ENCODE measurements at regions not wholly inside any gene's neighbourhood (a gene's known extent, or its start where the extent isn't known, plus 50 kb on each side); places are given as distances from the start of the nearest gene placed in this dataset.

GRCh38 chr13:111915104-111915551, 151.8 kb upstream of the SOX1 start:
- CTCF ChIA-PET = no interaction called here
- H3K27ac Mint-ChIP-seq (ENCODE audit: unreplicated experiment) = no peak overlapping the region
- no peaks in the 10 kb centered on the region for H3K4me1 Mint-ChIP-seq (ENCODE audit: low read depth, unreplicated experiment)
- no peaks in the 10 kb centered on the region for H3K36me3 Mint-ChIP-seq (ENCODE audit: insufficient read depth, unreplicated experiment)
- no peak overlapping the region for H3K4me3 Mint-ChIP-seq (ENCODE audit: low read depth, unreplicated experiment)
- no peak for DNase-seq
- no TSS peak for BruUV-seq (replicated peaks)
- no peaks in the 10 kb centered on the region for H3K9me3 Mint-ChIP-seq (ENCODE audit: low read depth, unreplicated experiment)
- intact Hi-C loops (cut with micrococcal nuclease; ENCODE audit: unreplicated experiment) = no loop called here
- H3K27me3 Mint-ChIP-seq (ENCODE audit: unreplicated experiment) = no peaks in the 10 kb centered on the region
- TF ChIP-seq, protein P1, sequence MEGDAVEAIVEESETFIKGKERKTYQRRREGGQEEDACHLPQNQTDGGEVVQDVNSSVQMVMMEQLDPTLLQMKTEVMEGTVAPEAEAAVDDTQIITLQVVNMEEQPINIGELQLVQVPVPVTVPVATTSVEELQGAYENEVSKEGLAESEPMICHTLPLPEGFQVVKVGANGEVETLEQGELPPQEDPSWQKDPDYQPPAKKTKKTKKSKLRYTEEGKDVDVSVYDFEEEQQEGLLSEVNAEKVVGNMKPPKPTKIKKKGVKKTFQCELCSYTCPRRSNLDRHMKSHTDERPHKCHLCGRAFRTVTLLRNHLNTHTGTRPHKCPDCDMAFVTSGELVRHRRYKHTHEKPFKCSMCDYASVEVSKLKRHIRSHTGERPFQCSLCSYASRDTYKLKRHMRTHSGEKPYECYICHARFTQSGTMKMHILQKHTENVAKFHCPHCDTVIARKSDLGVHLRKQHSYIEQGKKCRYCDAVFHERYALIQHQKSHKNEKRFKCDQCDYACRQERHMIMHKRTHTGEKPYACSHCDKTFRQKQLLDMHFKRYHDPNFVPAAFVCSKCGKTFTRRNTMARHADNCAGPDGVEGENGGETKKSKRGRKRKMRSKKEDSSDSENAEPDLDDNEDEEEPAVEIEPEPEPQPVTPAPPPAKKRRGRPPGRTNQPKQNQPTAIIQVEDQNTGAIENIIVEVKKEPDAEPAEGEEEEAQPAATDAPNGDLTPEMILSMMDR (IDR thresholded peaks at IDR 0.05; ENCODE audit: unreplicated experiment) = no peak

- no TSS peak for BruUV-seq (replicated peaks)
- CTCF ChIA-PET = no interaction called here
- no peak overlapping the region for H3K4me3 Mint-ChIP-seq (ENCODE audit: low read depth, unreplicated experiment)
- no peaks in the 10 kb centered on the region for H3K36me3 Mint-ChIP-seq (ENCODE audit: insufficient read depth, unreplicated experiment)
- TF ChIP-seq, protein P1 (IDR thresholded peaks at IDR 0.05; ENCODE audit: unreplicated experiment) = no peak
- no peaks in the 10 kb centered on the region for H3K9me3 Mint-ChIP-seq (ENCODE audit: low read depth, unreplicated experiment)
- H3K27ac Mint-ChIP-seq (ENCODE audit: unreplicated experiment) = no peak overlapping the region
- no peaks in the 10 kb centered on the region for H3K4me1 Mint-ChIP-seq (ENCODE audit: low read depth, unreplicated experiment)
- intact Hi-C loops (cut with micrococcal nuclease; ENCODE audit: unreplicated experiment) = no loop called here
- no peaks in the 10 kb centered on the region for H3K27me3 Mint-ChIP-seq (ENCODE audit: unreplicated experiment)
- no peak for DNase-seq
Observed at GRCh38 chr13:111916201-111916600, 150.7 kb upstream of the SOX1 start.

GRCh38 chr13:111917086-111917485, 149.9 kb upstream of the SOX1 start:
- no peak overlapping the region for H3K4me3 Mint-ChIP-seq (ENCODE audit: low read depth, unreplicated experiment)
- intact Hi-C loops (cut with micrococcal nuclease; ENCODE audit: unreplicated experiment) = no loop called here
- H3K9me3 Mint-ChIP-seq (ENCODE audit: low read depth, unreplicated experiment) = no peaks in the 10 kb centered on the region
- CTCF ChIA-PET = no interaction called here
- TF ChIP-seq, protein P1 (IDR thresholded peaks at IDR 0.05; ENCODE audit: unreplicated experiment) = no peak
- DNase-seq = no peak
- no peaks in the 10 kb centered on the region for H3K27me3 Mint-ChIP-seq (ENCODE audit: unreplicated experiment)
- no TSS peak for BruUV-seq (replicated peaks)
- H3K4me1 Mint-ChIP-seq (ENCODE audit: low read depth, unreplicated experiment) = no peaks in the 10 kb centered on the region
- H3K36me3 Mint-ChIP-seq (ENCODE audit: insufficient read depth, unreplicated experiment) = no peaks in the 10 kb centered on the region
- no peak overlapping the region for H3K27ac Mint-ChIP-seq (ENCODE audit: unreplicated experiment)

GRCh38 chr13:111917901-111918300, 149.0 kb upstream of the SOX1 start:
- H3K4me1 Mint-ChIP-seq (ENCODE audit: low read depth, unreplicated experiment) = no peaks in the 10 kb centered on the region
- no TSS peak for BruUV-seq (replicated peaks)
- no peak overlapping the region for H3K4me3 Mint-ChIP-seq (ENCODE audit: low read depth, unreplicated experiment)
- intact Hi-C loops (cut with micrococcal nuclease; ENCODE audit: unreplicated experiment) = no loop called here
- no peaks in the 10 kb centered on the region for H3K27me3 Mint-ChIP-seq (ENCODE audit: unreplicated experiment)
- no peaks in the 10 kb centered on the region for H3K36me3 Mint-ChIP-seq (ENCODE audit: insufficient read depth, unreplicated experiment)
- H3K9me3 Mint-ChIP-seq (ENCODE audit: low read depth, unreplicated experiment) = no peaks in the 10 kb centered on the region
- no peak overlapping the region for H3K27ac Mint-ChIP-seq (ENCODE audit: unreplicated experiment)
- CTCF ChIA-PET = no interaction called here
- DNase-seq = no peak
- TF ChIP-seq, protein P1 (IDR thresholded peaks at IDR 0.05; ENCODE audit: unreplicated experiment) = no peak

DNA sequence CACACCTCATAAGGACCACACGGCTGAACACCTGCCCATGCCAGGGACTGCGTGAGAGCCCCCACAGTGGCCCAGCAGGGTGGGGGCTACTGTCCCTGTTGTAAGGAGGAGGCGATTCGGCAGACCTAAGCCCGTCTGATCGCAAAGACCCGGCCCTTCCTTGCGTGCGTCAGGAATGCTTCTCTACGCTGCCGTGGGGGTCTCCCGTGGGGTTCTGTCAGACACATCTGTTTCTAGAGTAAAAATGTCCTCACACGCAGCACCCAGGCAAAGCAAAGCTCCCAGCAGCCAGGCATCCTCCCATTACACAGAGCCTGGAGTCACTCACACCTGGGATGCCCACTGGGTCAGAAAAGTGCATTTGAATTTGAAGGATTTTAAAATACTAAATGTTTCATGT, 147.7 kb upstream of the SOX1 start:
- no peak overlapping the region for H3K4me3 Mint-ChIP-seq (ENCODE audit: low read depth, unreplicated experiment)
- CTCF ChIA-PET = no interaction called here
- no peaks in the 10 kb centered on the region for H3K9me3 Mint-ChIP-seq (ENCODE audit: low read depth, unreplicated experiment)
- no peaks in the 10 kb centered on the region for H3K36me3 Mint-ChIP-seq (ENCODE audit: insufficient read depth, unreplicated experiment)
- BruUV-seq (replicated peaks) = no TSS peak
- no peak for DNase-seq
- H3K4me1 Mint-ChIP-seq (ENCODE audit: low read depth, unreplicated experiment) = no peaks in the 10 kb centered on the region
- intact Hi-C loops (cut with micrococcal nuclease; ENCODE audit: unreplicated experiment) = no loop called here
- no peak overlapping the region for H3K27ac Mint-ChIP-seq (ENCODE audit: unreplicated experiment)
- H3K27me3 Mint-ChIP-seq (ENCODE audit: unreplicated experiment) = no peaks in the 10 kb centered on the region
- TF ChIP-seq, protein P1 (IDR thresholded peaks at IDR 0.05; ENCODE audit: unreplicated experiment) = no peak

Data from Calu3 (cell line).